ENCODE measurements at regions not wholly inside any gene's neighbourhood (a gene's known extent, or its start where the extent isn't known, plus 50 kb on each side); places are given as distances from the start of the nearest gene placed in this dataset.

GRCh38 chr12:58544281-58544680, 376.0 kb downstream of the LRIG3 start:
- Histone ChIP-seq H3K27me3 (no peaks in the 10 kb centered on the region), H3K9me3 (no peaks in the 10 kb centered on the region), H3K36me3 (no peaks in the 10 kb centered on the region), H3K4me3 (no peak overlapping the region), H3K4me1 (no peaks in the 10 kb centered on the region), H3K27ac (no peak overlapping the region)
- DNase-seq (no peak), ATAC-seq (no peak)
- TF ChIP-seq CTCF (IDR thresholded peaks at IDR 0.05) = no peak
- intact Hi-C loops (cut with DNase I) = no loop called here

- no peak for DNase-seq
These were observed 373.1 kb downstream of the LRIG3 start for GRCh38 chr12:58547217-58547616.

GRCh38 chr12:58548801-58549200, 371.5 kb downstream of the LRIG3 start:
- TF ChIP-seq CTCF (IDR thresholded peaks at IDR 0.05) = no peak
- Histone ChIP-seq H3K4me3 (no peak overlapping the region), H3K9me3 (no peaks in the 10 kb centered on the region), H3K36me3 (no peaks in the 10 kb centered on the region), H3K27ac (no peak overlapping the region), H3K4me1 (no peaks in the 10 kb centered on the region), H3K27me3 (no peaks in the 10 kb centered on the region)
- no peak for DNase-seq
- intact Hi-C loops (cut with DNase I) = no loop called here
- ATAC-seq = no peak

More at GRCh38 chr12:58547217-58547616, 373.1 kb downstream of the LRIG3 start:
- no peak for TF ChIP-seq CTCF (IDR thresholded peaks at IDR 0.05)
- intact Hi-C loops (cut with DNase I) = no loop called here
- H3K27ac ChIP-seq = no peak overlapping the region
- no peaks in the 10 kb centered on the region for H3K4me1 ChIP-seq
- H3K27me3 ChIP-seq = no peaks in the 10 kb centered on the region
- ATAC-seq = no peak
- no peaks in the 10 kb centered on the region for H3K9me3 ChIP-seq
- no peak overlapping the region for H3K4me3 ChIP-seq
- H3K36me3 ChIP-seq = no peaks in the 10 kb centered on the region

GRCh38 chr12:58554522-58555157, 365.7 kb downstream of the LRIG3 start:
- intact Hi-C loops (cut with DNase I) = no loop called here
- Histone ChIP-seq H3K4me1 (no peaks in the 10 kb centered on the region), H3K9me3 (no peaks in the 10 kb centered on the region), H3K27me3 (no peaks in the 10 kb centered on the region), H3K36me3 (no peaks in the 10 kb centered on the region), H3K4me3 (no peak overlapping the region), H3K27ac (no peak overlapping the region)
- no peak for TF ChIP-seq CTCF (IDR thresholded peaks at IDR 0.05)
- DNase-seq (no peak), ATAC-seq (no peak)

- ATAC-seq (no peak), DNase-seq (no peak)
- no peak overlapping the region for H3K27ac ChIP-seq
- no peak overlapping the region for H3K4me3 ChIP-seq
- H3K36me3 ChIP-seq = no peaks in the 10 kb centered on the region
- H3K9me3 ChIP-seq = no peaks in the 10 kb centered on the region
- no peaks in the 10 kb centered on the region for H3K27me3 ChIP-seq
- no peaks in the 10 kb centered on the region for H3K4me1 ChIP-seq
- no peak for TF ChIP-seq CTCF (IDR thresholded peaks at IDR 0.05)
- intact Hi-C loops (cut with DNase I) = no loop called here
These were observed 363.1 kb downstream of the LRIG3 start for GRCh38 chr12:58557171-58557570.

GRCh38 chr12:58557661-58558060, 362.6 kb downstream of the LRIG3 start:
- DNase-seq (no peak), ATAC-seq (no peak)
- Histone ChIP-seq H3K27me3 (no peaks in the 10 kb centered on the region), H3K36me3 (no peaks in the 10 kb centered on the region), H3K27ac (no peak overlapping the region), H3K9me3 (no peaks in the 10 kb centered on the region), H3K4me1 (no peaks in the 10 kb centered on the region), H3K4me3 (no peak overlapping the region)
- no peak for TF ChIP-seq CTCF (IDR thresholded peaks at IDR 0.05)
- intact Hi-C loops (cut with DNase I) = no loop called here
